Panc1 (cell line): ENCODE measurements at regions not wholly inside any gene's neighbourhood (a gene's known extent, or its start where the extent isn't known, plus 50 kb on each side); places are given as distances from the start of the nearest gene placed in this dataset.

Experiments used
- ATAC-seq: fragments of 200-7000 bp; cut with Tn5 transposase; 2 replicates; pipeline ENCODE4 v1.9.1; 2020; ENCODE audit warnings: mild to moderate bottlenecking, moderate library complexity
- BruUV-seq: library from RNA; stranded (reverse); fragments of 400-500 nt; replicated peaks from 2 replicates; lab custom pipeline; 2021; lab: Mats Ljungman, UMichigan
- CTCF ChIA-PET: fragments of 300-600 bp; sonication (Branson Sonifier 250); formaldehyde crosslinking; loops from one replicate; lab custom pipeline; 2022; ENCODE audit warnings: antibody characterized with exemption; lab: Charles Lee
- POLR2A ChIA-PET: fragments of 300-600 bp; sonication (Branson Sonifier 250); formaldehyde crosslinking; loops from one replicate; lab custom pipeline; 2022; ENCODE audit warnings: antibody characterized with exemption; lab: Charles Lee
- DNase-seq: peaks from one replicate; pipeline ENCODE4 v3.0.0-alpha.2; 2010; ENCODE audit warnings: low read depth, low spot score
- H3K27ac ChIP-seq: 2 replicates; pipeline ENCODE4 v1.5.1; 2011; ENCODE audit warnings: mild to moderate bottlenecking, low read length, inconsistent platforms
- H3K27me3 ChIP-seq: fragments of 200-500 bp; sonication (Bioruptor generic); 2 replicates; pipeline ENCODE4 v1.6.0; 2014; ENCODE audit warnings: low read length, inconsistent platforms; ENCODE audit not compliant: control insufficient read depth, insufficient read depth
- H3K36me3 ChIP-seq: fragments of 200-500 bp; sonication (Bioruptor generic); 2 replicates; pipeline ENCODE4 v1.5.1; 2014; ENCODE audit warnings: inconsistent platforms, mild to moderate bottlenecking, low read length, moderate library complexity; ENCODE audit not compliant: control insufficient read depth, insufficient read depth
- H3K4me1 ChIP-seq: 2 replicates; pipeline ENCODE4 v1.5.1; 2011; ENCODE audit warnings: inconsistent platforms, mild to moderate bottlenecking, low read length, moderate library complexity; ENCODE audit not compliant: control insufficient read depth, insufficient read depth
- H3K4me3 ChIP-seq, 2 experiments: 2 replicates each; pipeline ENCODE4 v1.5.1; 2011 to 2012; ENCODE audit warnings: low read depth in 2 of 2, low read length in 2 of 2, mild to moderate bottlenecking in 2 of 2, inconsistent platforms in 1 of 2, moderate library complexity in 1 of 2
- H3K9me3 ChIP-seq: fragments of 200-500 bp; sonication (Bioruptor generic); 2 replicates; pipeline ENCODE4 v1.5.1; 2014; ENCODE audit warnings: low read depth, mild to moderate bottlenecking, inconsistent platforms, low read length, moderate library complexity; ENCODE audit not compliant: control insufficient read depth, insufficient read depth
- POLR2AphosphoS5 ChIP-seq: IDR thresholded peaks from 2 replicates; pipeline ENCODE4 v1.6.1; 2012; ENCODE audit warnings: mild to moderate bottlenecking, low read depth, low read length, moderate library complexity
- SIN3A ChIP-seq: IDR thresholded peaks from 2 replicates; pipeline ENCODE4 v1.6.1; 2012; ENCODE audit warnings: low read depth, mild to moderate bottlenecking, low read length, moderate library complexity, borderline replicate concordance; ENCODE audit not compliant: insufficient read depth
- TCF7L2 ChIP-seq: IDR thresholded peaks from 2 replicates; pipeline ENCODE4 v1.6.1; 2011; ENCODE audit warnings: mild to moderate bottlenecking, low read depth, low read length, inconsistent platforms
- in situ Hi-C: cut with HindIII; loops from 2 replicates; pipeline ENCODE4 v1.10.0; 2016; ENCODE audit warnings: low sequenced_read_pairs, low pct_unique_long_range_greater_than_20kb
- intact Hi-C: fragments of 100-400 bp; cut with micrococcal nuclease; formaldehyde crosslinking; loops from one replicate; pipeline ENCODE4 v1.10.0; 2022; ENCODE audit not compliant: unreplicated experiment
- TF ChIP-seq, protein P1 (sequence below), 2 experiments: IDR thresholded peaks; 2 replicates each; pipeline ENCODE4 v1.6.1; 2011 to 2012; ENCODE audit warnings: low read depth in 2 of 2, control low read depth in 1 of 2, low read length in 1 of 2, mild to moderate bottlenecking in 1 of 2, moderate library complexity in 1 of 2; ENCODE audit not compliant: insufficient read depth in 1 of 2
- TF ChIP-seq, protein P2 (sequence below): fragments of 450-650 bp; IDR thresholded peaks from 2 replicates; pipeline ENCODE4 v1.5.1; 2017; ENCODE audit warnings: mild to moderate bottlenecking

DNA sequence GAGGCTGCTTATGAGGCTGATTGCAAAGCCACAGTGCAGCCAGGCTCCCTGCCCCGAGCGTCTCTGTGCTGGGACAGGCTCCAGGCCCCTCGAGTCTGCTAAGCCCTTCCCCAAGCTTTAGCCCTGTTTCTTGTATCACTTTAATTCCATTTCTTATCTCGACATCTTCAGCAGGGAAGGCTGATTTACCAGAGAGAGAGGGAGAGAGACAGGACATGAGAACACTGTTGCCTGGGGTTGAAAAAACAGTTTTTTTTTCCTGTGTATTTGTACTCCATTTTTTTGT, 386.5 kb downstream of the SMOC2 start:
- DNase-seq = no peak
- BruUV-seq = no TSS peak
- Histone ChIP-seq H3K4me1 (no peaks in the 10 kb centered on the region), H3K27ac (no peak overlapping the region), H3K36me3 (no peaks in the 10 kb centered on the region), H3K9me3 (no peaks in the 10 kb centered on the region), H3K4me3 (no peak overlapping the region), H3K27me3 (peaks cover 1% of the 10 kb centered on the region)
- intact Hi-C loops (loop anchor here (1.0 kb wide), 1 partner anchor 79 kb away; no protein-coding TSS in a partner anchor), in situ Hi-C loops (no loop called here)
- TF ChIP-seq, protein P1, sequence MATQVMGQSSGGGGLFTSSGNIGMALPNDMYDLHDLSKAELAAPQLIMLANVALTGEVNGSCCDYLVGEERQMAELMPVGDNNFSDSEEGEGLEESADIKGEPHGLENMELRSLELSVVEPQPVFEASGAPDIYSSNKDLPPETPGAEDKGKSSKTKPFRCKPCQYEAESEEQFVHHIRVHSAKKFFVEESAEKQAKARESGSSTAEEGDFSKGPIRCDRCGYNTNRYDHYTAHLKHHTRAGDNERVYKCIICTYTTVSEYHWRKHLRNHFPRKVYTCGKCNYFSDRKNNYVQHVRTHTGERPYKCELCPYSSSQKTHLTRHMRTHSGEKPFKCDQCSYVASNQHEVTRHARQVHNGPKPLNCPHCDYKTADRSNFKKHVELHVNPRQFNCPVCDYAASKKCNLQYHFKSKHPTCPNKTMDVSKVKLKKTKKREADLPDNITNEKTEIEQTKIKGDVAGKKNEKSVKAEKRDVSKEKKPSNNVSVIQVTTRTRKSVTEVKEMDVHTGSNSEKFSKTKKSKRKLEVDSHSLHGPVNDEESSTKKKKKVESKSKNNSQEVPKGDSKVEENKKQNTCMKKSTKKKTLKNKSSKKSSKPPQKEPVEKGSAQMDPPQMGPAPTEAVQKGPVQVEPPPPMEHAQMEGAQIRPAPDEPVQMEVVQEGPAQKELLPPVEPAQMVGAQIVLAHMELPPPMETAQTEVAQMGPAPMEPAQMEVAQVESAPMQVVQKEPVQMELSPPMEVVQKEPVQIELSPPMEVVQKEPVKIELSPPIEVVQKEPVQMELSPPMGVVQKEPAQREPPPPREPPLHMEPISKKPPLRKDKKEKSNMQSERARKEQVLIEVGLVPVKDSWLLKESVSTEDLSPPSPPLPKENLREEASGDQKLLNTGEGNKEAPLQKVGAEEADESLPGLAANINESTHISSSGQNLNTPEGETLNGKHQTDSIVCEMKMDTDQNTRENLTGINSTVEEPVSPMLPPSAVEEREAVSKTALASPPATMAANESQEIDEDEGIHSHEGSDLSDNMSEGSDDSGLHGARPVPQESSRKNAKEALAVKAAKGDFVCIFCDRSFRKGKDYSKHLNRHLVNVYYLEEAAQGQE (IDR thresholded peaks at IDR 0.05; ENCODE audit: insufficient read depth in 1 of 2, low read depth in 2 of 2, low read length in 1 of 2) = no peak
- no peak for TF ChIP-seq SIN3A
- TF ChIP-seq, protein P2, sequence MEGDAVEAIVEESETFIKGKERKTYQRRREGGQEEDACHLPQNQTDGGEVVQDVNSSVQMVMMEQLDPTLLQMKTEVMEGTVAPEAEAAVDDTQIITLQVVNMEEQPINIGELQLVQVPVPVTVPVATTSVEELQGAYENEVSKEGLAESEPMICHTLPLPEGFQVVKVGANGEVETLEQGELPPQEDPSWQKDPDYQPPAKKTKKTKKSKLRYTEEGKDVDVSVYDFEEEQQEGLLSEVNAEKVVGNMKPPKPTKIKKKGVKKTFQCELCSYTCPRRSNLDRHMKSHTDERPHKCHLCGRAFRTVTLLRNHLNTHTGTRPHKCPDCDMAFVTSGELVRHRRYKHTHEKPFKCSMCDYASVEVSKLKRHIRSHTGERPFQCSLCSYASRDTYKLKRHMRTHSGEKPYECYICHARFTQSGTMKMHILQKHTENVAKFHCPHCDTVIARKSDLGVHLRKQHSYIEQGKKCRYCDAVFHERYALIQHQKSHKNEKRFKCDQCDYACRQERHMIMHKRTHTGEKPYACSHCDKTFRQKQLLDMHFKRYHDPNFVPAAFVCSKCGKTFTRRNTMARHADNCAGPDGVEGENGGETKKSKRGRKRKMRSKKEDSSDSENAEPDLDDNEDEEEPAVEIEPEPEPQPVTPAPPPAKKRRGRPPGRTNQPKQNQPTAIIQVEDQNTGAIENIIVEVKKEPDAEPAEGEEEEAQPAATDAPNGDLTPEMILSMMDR = no peak
- TF ChIP-seq TCF7L2 = no peak
- TF ChIP-seq POLR2AphosphoS5 = no peak
- CTCF ChIA-PET = no interaction called here
- POLR2A ChIA-PET = no interaction called here
- ATAC-seq = no peak

GRCh38 chr6:168826726-168827585, 386.0 kb downstream of the SMOC2 start:
- H3K36me3 ChIP-seq = no peaks in the 10 kb centered on the region
- TF ChIP-seq TCF7L2 (no peak), SIN3A (no peak), POLR2AphosphoS5 (no peak)
- TF ChIP-seq, protein P2 = no peak
- TF ChIP-seq, protein P1 (IDR thresholded peaks at IDR 0.05; ENCODE audit: insufficient read depth in 1 of 2, low read depth in 2 of 2, low read length in 1 of 2) = no peak
- H3K4me1 ChIP-seq = no peaks in the 10 kb centered on the region
- ChIA-PET POLR2A (no interaction called here), CTCF (interaction anchor here (0.6 kb wide), 1 partner anchor 27 kb away, joined by 4 read pairs; no protein-coding TSS in a partner anchor)
- H3K9me3 ChIP-seq = no peaks in the 10 kb centered on the region
- H3K4me3 ChIP-seq = no peak overlapping the region
- DNase-seq = no peak
- BruUV-seq = no TSS peak
- no peak for ATAC-seq
- intact Hi-C loops = loop anchor here (1.0 kb wide), 1 partner anchor 79 kb away; no protein-coding TSS in a partner anchor
- H3K27ac ChIP-seq = no peak overlapping the region
- in situ Hi-C loops = no loop called here
- no peaks in the 10 kb centered on the region for H3K27me3 ChIP-seq
